ENCODE measurements at regions not wholly inside any gene's neighbourhood (a gene's known extent, or its start where the extent isn't known, plus 50 kb on each side); places are given as distances from the start of the nearest gene placed in this dataset.
"Not testable (repeated sequence)": the region's sequence is repeated elsewhere in the genome, so short reads cannot be mapped to it uniquely, and the experiment has no call there.

DNA sequence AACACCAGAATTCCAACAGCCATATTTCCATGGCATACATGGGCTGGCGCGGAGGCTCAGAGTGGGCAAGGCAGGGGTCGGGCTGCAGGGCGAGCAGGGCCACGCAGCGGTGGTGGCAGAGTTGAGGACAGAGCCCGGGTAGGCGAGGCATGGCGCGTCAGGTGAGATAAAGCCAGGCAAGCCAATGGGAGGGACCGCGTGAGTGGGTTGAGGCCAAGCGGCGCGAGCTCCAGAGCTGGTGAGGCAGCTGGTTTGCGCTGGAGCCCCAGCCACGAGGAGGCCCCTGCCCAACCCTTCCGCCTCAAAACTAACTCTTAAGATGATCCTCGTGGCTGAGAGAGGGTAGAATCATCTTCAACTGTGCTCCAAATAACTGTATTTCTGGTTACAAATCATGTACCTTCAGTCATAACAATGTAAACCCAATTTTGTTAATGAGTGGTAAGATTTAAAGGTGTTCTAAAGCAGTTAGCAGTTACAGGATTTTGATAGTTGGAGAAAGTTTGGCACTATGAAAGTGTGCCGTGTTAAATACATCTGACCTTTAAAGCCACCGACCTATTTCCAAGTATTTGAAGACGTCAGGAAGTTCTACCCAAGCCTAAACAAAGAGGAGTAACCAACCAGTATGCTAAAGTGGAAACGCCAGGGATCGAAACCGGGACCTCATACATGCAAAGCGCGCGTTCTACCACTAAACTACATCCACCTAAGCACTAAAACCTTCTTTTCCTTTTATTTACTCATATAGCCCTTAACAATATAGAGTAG, 107.9 kb downstream of the GPX5 start:
- TF ChIP-seq, protein P1, sequence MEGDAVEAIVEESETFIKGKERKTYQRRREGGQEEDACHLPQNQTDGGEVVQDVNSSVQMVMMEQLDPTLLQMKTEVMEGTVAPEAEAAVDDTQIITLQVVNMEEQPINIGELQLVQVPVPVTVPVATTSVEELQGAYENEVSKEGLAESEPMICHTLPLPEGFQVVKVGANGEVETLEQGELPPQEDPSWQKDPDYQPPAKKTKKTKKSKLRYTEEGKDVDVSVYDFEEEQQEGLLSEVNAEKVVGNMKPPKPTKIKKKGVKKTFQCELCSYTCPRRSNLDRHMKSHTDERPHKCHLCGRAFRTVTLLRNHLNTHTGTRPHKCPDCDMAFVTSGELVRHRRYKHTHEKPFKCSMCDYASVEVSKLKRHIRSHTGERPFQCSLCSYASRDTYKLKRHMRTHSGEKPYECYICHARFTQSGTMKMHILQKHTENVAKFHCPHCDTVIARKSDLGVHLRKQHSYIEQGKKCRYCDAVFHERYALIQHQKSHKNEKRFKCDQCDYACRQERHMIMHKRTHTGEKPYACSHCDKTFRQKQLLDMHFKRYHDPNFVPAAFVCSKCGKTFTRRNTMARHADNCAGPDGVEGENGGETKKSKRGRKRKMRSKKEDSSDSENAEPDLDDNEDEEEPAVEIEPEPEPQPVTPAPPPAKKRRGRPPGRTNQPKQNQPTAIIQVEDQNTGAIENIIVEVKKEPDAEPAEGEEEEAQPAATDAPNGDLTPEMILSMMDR (IDR thresholded peaks at IDR 0.05), result no peak
- Mint-ChIP-seq H3K27me3 (ENCODE audit: insufficient read depth) (peaks cover 18% of the 10 kb centered on the region), H3K27ac (no peak overlapping the region), H3K4me3 (no peak overlapping the region), H3K4me1 (ENCODE audit: low read depth) (peaks cover 15% of the 10 kb centered on the region), H3K9me3 (no peaks in the 10 kb centered on the region), H3K36me3 (ENCODE audit: low read depth) (no peaks in the 10 kb centered on the region)
- no peak for DNase-seq

DNA sequence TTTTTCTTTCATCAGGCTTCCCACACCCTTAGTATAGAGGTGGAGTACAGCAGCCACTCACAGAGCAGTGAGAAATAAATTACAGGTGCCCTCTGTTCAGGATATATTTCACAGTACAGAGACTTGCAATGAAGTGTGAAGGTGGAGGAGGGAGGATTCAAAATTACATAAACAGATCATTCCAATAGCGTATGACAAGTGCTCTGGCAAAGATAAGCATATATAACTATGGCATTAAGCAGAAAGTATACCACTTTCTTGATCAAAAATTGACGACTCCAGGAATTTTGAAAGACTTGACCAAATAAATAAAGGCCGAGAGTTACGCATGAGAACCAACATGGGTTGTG, 108.7 kb downstream of the GPX5 start:
- TF ChIP-seq, protein P1 (IDR thresholded peaks at IDR 0.05), result no peak
- peaks cover 15% of the 10 kb centered on the region for H3K4me1 Mint-ChIP-seq (ENCODE audit: low read depth)
- peak overlapping the region; percentile 83; the same call in 1 of the 2 replicates for H3K4me3 Mint-ChIP-seq
- H3K27me3 Mint-ChIP-seq (ENCODE audit: insufficient read depth), result peaks cover 16% of the 10 kb centered on the region
- no peaks in the 10 kb centered on the region; the same call in 1 of the 2 replicates for H3K36me3 Mint-ChIP-seq (ENCODE audit: low read depth)
- DNase-seq, result no peak
- H3K27ac Mint-ChIP-seq, result no peak overlapping the region
- H3K9me3 Mint-ChIP-seq, result no peaks in the 10 kb centered on the region

DNA sequence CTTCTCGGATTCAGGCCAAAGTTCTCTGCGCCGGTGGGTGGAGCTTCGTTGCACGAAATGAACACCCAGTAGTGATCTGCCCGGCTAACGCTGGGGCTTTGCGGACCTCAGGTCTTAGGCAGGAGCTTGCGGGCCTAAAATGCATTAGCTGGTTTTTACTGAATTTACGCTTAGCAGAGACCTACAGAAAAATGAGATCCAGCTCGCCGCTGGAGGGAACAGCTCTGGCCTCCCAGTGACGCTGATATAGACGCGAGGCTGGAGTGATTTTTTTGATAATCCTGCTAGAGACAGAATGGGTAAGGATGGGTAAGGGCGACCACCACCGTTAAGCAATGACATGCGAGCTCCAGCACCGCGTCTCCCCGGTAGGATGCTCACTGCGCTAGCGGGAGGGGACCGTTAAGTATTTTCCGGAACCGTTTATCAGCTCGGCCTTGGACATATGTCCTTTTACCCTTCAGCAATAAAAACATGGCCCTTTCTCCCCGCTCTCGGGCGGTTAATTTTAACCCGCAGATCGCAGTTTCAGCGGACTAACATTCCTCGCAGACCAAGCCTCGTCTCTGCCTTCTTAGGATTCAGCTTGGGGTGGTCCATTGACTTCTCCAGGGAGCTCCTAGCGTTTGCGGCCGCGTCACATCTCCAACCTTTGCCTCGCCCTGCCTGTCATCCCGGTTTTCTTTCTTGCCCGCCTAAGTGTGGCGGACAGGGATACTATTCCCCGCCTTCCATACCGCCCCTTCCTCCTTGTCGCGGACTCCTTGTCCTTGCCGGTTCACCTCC, 109.3 kb downstream of the GPX5 start:
- Mint-ChIP-seq H3K4me1 (ENCODE audit: low read depth) (peaks cover 15% of the 10 kb centered on the region), H3K9me3 (no peaks in the 10 kb centered on the region), H3K27me3 (ENCODE audit: insufficient read depth) (peaks cover 16% of the 10 kb centered on the region), H3K27ac (no peak overlapping the region), H3K36me3 (ENCODE audit: low read depth) (no peaks in the 10 kb centered on the region; the same call in 1 of the 2 replicates), H3K4me3 (peak overlapping the region; percentile 83)
- no peak for DNase-seq
- TF ChIP-seq, protein P1 (IDR thresholded peaks at IDR 0.05), result no peak

DNA sequence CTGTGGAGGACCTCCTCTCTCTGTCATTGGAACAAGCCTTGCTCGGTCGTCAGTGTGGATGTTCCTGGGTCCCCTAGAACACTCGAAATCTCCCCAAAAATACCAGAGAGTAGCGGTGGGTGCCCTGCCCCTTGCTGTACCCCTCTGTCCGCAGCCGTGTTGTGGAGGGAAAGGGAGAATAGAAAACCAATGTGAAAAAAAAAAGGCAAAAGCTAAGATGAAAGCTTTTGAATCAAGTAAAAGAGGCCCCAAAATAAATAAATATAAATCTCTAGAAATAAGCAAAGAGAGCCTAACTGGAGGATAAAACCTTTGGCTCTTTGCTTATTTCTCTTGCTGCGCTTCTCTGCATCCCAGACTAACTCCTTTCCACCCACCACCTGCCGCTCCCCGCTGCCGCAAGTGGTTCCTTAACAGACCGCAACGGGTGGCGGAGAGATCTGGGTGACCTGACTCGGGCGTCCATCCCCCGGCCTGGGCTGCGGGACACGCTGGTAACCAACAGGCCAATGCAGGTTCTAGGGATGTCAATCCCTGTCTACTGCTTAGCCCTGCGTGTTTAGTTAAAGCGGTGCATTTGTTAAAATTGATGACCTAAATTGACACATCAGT, 110.0 kb downstream of the GPX5 start:
- H3K9me3 Mint-ChIP-seq, result no peaks in the 10 kb centered on the region
- no peak overlapping the region for H3K27ac Mint-ChIP-seq
- peaks cover 15% of the 10 kb centered on the region for H3K4me1 Mint-ChIP-seq (ENCODE audit: low read depth)
- TF ChIP-seq, protein P1 (IDR thresholded peaks at IDR 0.05), result no peak
- DNase-seq, result no peak
- peaks cover 16% of the 10 kb centered on the region for H3K27me3 Mint-ChIP-seq (ENCODE audit: insufficient read depth)
- H3K4me3 Mint-ChIP-seq, result peak overlapping the region; percentile 83
- H3K36me3 Mint-ChIP-seq (ENCODE audit: low read depth), result no peaks in the 10 kb centered on the region; the same call in 1 of the 2 replicates

DNA sequence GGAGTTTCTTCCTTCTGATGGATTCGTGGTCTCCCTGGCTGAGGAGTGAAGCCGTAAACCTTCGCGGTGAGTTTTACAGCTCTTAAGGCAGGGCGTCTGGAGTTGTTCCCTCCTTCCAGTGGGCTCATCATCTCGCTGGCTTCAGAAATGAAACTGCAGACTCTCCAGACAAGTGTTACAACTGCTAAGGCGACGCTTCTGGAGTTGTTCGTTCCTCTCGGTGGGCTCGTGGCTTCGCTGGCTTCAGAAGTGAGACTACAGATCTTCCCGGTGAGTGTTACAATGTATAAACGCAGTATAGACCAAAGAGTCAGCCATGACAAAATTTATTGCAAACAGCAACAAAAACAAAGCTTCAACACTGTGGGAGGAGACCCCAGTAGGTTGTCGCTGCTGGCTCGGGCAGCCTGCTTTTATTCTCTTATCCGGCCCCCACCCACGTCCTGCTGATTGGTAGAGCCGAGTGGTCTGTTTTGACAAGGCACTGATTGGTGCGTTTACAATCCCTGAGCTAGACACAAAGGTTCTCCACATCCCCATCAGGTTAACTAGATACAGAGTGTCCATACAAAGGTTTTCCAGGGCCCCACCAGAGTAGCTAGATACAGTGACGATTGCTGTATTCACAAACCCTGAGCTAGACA, 113.2 kb downstream of the GPX5 start:
- TF ChIP-seq, protein P1 (IDR thresholded peaks at IDR 0.05), result no peak
- Mint-ChIP-seq H3K27ac (no peak overlapping the region), H3K36me3 (ENCODE audit: low read depth) (no peaks in the 10 kb centered on the region; the same call in 1 of the 2 replicates), H3K4me3 (no peak overlapping the region), H3K9me3 (no peaks in the 10 kb centered on the region), H3K27me3 (ENCODE audit: insufficient read depth) (peaks cover 14% of the 10 kb centered on the region), H3K4me1 (ENCODE audit: low read depth) (peaks cover 23% of the 10 kb centered on the region)
- DNase-seq, result no peak

DNA sequence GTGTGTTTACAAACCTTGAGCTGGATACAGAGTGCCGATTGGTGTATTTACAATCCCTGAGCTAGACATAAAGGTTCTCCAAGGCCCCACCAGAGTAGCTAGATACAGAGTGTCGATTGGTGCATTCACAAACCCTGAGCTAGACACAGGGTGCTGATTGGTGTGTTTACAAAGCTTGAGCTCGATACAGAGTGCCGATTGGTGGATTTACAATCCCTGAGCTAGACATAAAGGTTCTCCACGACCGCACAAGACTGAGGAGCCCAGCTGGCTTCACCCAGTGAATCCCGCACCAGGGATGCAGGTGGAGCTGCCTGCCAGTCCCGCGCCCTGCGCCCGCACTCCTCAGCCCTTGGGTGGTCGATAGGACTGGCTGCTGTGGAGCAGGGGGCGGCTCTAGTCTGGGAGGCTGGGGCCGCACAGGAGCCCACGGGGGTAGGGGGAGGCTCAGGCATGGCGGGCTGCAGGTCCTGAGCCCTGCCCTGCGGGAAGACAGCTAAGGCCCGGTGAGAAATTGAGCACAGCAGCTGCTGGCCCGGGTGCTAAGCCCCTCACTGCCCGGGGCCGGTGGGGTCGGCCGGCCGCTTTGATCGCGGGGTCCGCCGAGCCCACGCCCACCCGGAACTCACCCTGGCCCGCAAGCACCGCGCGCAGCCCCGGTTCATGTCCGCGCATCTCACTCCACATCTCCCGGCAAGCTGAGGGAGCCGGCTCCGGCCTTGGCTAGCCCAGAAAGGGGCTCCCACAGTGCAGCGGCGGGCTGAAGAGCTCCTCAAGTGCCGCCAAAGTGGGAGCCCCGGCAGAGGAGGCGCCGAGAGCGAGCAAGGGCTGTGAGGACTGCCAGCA, 114.0 kb downstream of the GPX5 start:
- not testable (repeated sequence) for DNase-seq; H3K36me3 Mint-ChIP-seq (ENCODE audit: low read depth); H3K9me3 Mint-ChIP-seq; H3K27ac Mint-ChIP-seq; H3K4me3 Mint-ChIP-seq
- peaks cover 13% of the 10 kb centered on the region for H3K27me3 Mint-ChIP-seq (ENCODE audit: insufficient read depth)
- peaks cover 23% of the 10 kb centered on the region for H3K4me1 Mint-ChIP-seq (ENCODE audit: low read depth)
